ENCODE measurements at regions not wholly inside any gene's neighbourhood (a gene's known extent, or its start where the extent isn't known, plus 50 kb on each side); places are given as distances from the start of the nearest gene placed in this dataset.

DNA sequence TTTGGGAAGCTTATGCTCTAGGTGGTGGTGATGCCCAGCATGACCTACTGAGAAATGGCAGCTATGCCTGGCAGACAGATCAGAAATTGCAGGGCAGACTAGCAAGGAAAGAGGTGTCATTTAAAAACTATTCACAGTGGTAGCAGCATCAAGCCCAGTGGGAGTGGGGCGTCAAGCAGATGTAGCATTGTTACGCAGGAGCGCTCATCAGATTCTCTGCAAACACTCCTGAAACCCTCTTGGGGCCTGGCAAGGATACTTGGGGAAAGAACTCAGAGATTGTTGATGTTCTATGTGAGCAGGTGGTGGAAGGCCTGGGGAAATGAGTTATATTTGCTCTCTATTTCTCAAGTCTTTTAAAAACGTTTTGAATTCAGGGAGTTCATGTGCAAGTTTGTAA is 437.6 kb downstream of the RAPGEF2 start:
- DNase-seq (no peak), ATAC-seq (ENCODE audit: low read depth) (no peak)
- H3K4me3 ChIP-seq (ENCODE audit: control extremely low read depth in 1 of 5, extremely low read depth in 1 of 5, insufficient read depth in 1 of 5, low read depth in 2 of 5, low read length in 4 of 5), result no peak overlapping the region
- no peaks in the 10 kb centered on the region for H3K27me3 ChIP-seq (replicated peaks in 1 of 4; ENCODE audit: control extremely low read depth in 1 of 4, control insufficient read depth in 3 of 4, insufficient read depth in 4 of 4, low read length in 3 of 4)
- no peak overlapping the region for H3K4me2 ChIP-seq (replicated peaks; ENCODE audit: low read depth, low read length, poor library complexity, severe bottlenecking)
- intact Hi-C loops (cut with micrococcal nuclease), result no loop called here
- H3K27me3 Mint-ChIP-seq, result no peaks in the 10 kb centered on the region
- no peak overlapping the region for H3K27ac ChIP-seq (ENCODE audit: low read length in 2 of 2)
- no peaks in the 10 kb centered on the region for H3K36me3 ChIP-seq (replicated peaks in 1 of 2; ENCODE audit: control extremely low read depth in 1 of 2, control insufficient read depth in 1 of 2, extremely low read depth in 1 of 2, insufficient read depth in 2 of 2, low read length in 1 of 2)
- H3K4me1 ChIP-seq (ENCODE audit: control insufficient read depth in 2 of 2, insufficient read depth in 2 of 2, low read length in 2 of 2), result no peaks in the 10 kb centered on the region
- ChIA-PET CTCF (no interaction called here), POLR2A (no interaction called here)
- H3K27ac Mint-ChIP-seq, result no peak overlapping the region
- 54% methylated on average over 3 of the region's 4 CpGs for WGBS (ENCODE audit: insufficient coverage)
- H4K20me1 ChIP-seq (ENCODE audit: control insufficient read depth, insufficient read depth, low read length, poor library complexity, severe bottlenecking), result no peaks in the 10 kb centered on the region
- H3K4me1 Mint-ChIP-seq, result no peaks in the 10 kb centered on the region
- H3K9me3 Mint-ChIP-seq (ENCODE audit: insufficient read depth), result peaks cover 3% of the 10 kb centered on the region
- peaks cover 0 to 4% (median 1%) of the 10 kb centered on the region in 3 donors for H3K9me3 ChIP-seq (ENCODE audit: control extremely low read depth in 1 of 3, control insufficient read depth in 2 of 3, insufficient read depth in 1 of 3, low read length in 2 of 3)
- H3K79me2 ChIP-seq (ENCODE audit: control insufficient read depth, insufficient read depth, low read length), result no peaks in the 10 kb centered on the region
- H3K4me3 Mint-ChIP-seq, result no peak overlapping the region
- no peak for TF ChIP-seq EZH2 (IDR thresholded peaks at IDR 0.05; ENCODE audit: borderline replicate concordance, insufficient read depth, low read depth, low read length, poor library complexity, severe bottlenecking)
- TF ChIP-seq, protein P1, sequence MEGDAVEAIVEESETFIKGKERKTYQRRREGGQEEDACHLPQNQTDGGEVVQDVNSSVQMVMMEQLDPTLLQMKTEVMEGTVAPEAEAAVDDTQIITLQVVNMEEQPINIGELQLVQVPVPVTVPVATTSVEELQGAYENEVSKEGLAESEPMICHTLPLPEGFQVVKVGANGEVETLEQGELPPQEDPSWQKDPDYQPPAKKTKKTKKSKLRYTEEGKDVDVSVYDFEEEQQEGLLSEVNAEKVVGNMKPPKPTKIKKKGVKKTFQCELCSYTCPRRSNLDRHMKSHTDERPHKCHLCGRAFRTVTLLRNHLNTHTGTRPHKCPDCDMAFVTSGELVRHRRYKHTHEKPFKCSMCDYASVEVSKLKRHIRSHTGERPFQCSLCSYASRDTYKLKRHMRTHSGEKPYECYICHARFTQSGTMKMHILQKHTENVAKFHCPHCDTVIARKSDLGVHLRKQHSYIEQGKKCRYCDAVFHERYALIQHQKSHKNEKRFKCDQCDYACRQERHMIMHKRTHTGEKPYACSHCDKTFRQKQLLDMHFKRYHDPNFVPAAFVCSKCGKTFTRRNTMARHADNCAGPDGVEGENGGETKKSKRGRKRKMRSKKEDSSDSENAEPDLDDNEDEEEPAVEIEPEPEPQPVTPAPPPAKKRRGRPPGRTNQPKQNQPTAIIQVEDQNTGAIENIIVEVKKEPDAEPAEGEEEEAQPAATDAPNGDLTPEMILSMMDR (IDR thresholded peaks at IDR 0.05), result no peak
- H3K9ac ChIP-seq (ENCODE audit: low read length), result no peak overlapping the region
- H2AFZ ChIP-seq (ENCODE audit: insufficient read depth, low read depth, low read length, poor library complexity, severe bottlenecking), result no peak overlapping the region

DNA sequence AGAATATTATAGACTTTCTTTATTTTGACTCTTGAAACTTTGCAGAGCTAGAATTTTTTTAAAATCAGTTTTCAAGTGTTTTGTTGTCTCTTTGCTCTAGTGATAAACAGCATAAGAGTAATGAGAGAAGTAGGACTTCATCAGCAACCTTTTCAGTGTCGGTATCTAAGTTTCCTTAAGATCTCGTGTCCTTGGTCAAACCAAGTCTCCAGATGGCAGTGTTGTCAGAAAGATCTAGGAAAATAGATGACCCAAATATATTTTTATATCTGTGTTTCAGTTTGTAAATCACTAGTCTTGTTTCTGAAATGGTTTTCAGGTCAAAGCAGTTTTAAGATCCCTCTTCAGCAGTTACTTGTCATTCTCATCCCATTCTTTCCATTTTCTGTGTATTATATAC is 438.3 kb downstream of the RAPGEF2 start:
- H3K4me2 ChIP-seq (replicated peaks; ENCODE audit: low read depth, low read length, poor library complexity, severe bottlenecking), result no peak overlapping the region
- no peak for ATAC-seq (ENCODE audit: low read depth)
- POLR2A ChIA-PET, result no interaction called here
- no peak overlapping the region for H3K27ac ChIP-seq (ENCODE audit: low read length in 2 of 2)
- Mint-ChIP-seq H3K9me3 (ENCODE audit: insufficient read depth) (peaks cover 2% of the 10 kb centered on the region), H3K27ac (no peak overlapping the region), H3K4me3 (no peak overlapping the region), H3K27me3 (no peaks in the 10 kb centered on the region), H3K4me1 (no peaks in the 10 kb centered on the region)
- DNase-seq, result no peak
- no peaks in the 10 kb centered on the region for H3K27me3 ChIP-seq (replicated peaks in 1 of 4; ENCODE audit: control extremely low read depth in 1 of 4, control insufficient read depth in 3 of 4, insufficient read depth in 4 of 4, low read length in 3 of 4)
- H3K4me3 ChIP-seq (ENCODE audit: control extremely low read depth in 1 of 5, extremely low read depth in 1 of 5, insufficient read depth in 1 of 5, low read depth in 2 of 5, low read length in 4 of 5), result no peak overlapping the region
- CTCF ChIA-PET, result no interaction called here
- WGBS (ENCODE audit: insufficient coverage), result no CpG with 5 or more reads among the region's 2 CpGs
- intact Hi-C loops (cut with micrococcal nuclease), result no loop called here
- H4K20me1 ChIP-seq (ENCODE audit: control insufficient read depth, insufficient read depth, low read length, poor library complexity, severe bottlenecking), result no peaks in the 10 kb centered on the region
- no peaks in the 10 kb centered on the region for H3K9me3 ChIP-seq (ENCODE audit: control extremely low read depth in 1 of 3, control insufficient read depth in 2 of 3, insufficient read depth in 1 of 3, low read length in 2 of 3)
- no peak overlapping the region for H3K9ac ChIP-seq (ENCODE audit: low read length)
- H3K4me1 ChIP-seq (ENCODE audit: control insufficient read depth in 2 of 2, insufficient read depth in 2 of 2, low read length in 2 of 2), result no peaks in the 10 kb centered on the region
- TF ChIP-seq, protein P1 (IDR thresholded peaks at IDR 0.05), result no peak
- TF ChIP-seq EZH2 (IDR thresholded peaks at IDR 0.05; ENCODE audit: borderline replicate concordance, insufficient read depth, low read depth, low read length, poor library complexity, severe bottlenecking), result no peak
- H2AFZ ChIP-seq (ENCODE audit: insufficient read depth, low read depth, low read length, poor library complexity, severe bottlenecking), result no peak overlapping the region
- H3K79me2 ChIP-seq (ENCODE audit: control insufficient read depth, insufficient read depth, low read length), result no peaks in the 10 kb centered on the region
- no peaks in the 10 kb centered on the region for H3K36me3 ChIP-seq (replicated peaks in 1 of 2; ENCODE audit: control extremely low read depth in 1 of 2, control insufficient read depth in 1 of 2, extremely low read depth in 1 of 2, insufficient read depth in 2 of 2, low read length in 1 of 2)

All from B cell (primary cell).